ENCODE measurements at regions not wholly inside any gene's neighbourhood (a gene's known extent, or its start where the extent isn't known, plus 50 kb on each side); places are given as distances from the start of the nearest gene placed in this dataset.

DNA sequence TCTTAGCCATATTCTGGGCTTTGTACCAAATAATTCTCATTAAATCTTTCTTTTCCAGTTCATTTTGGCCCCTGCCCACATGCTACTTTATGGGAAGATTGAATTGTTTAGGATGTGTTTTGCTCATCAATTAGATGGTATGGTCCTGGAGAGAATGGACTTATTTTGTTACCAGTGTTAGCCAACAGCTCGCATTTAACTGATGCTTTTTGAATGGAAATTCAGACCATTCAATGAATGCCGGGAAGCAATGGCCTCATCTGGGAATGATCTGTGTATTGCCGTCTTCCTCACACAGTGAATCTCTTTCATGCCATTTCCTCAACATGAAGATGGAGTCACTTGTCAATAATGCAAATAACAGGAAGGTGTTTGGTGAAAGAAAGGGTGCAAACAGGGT is 370.6 kb upstream of the PIK3R1 start:
- TF ChIP-seq EZH2 (IDR thresholded peaks at IDR 0.05; ENCODE audit: borderline replicate concordance) = no peak
- TF ChIP-seq, protein P1, sequence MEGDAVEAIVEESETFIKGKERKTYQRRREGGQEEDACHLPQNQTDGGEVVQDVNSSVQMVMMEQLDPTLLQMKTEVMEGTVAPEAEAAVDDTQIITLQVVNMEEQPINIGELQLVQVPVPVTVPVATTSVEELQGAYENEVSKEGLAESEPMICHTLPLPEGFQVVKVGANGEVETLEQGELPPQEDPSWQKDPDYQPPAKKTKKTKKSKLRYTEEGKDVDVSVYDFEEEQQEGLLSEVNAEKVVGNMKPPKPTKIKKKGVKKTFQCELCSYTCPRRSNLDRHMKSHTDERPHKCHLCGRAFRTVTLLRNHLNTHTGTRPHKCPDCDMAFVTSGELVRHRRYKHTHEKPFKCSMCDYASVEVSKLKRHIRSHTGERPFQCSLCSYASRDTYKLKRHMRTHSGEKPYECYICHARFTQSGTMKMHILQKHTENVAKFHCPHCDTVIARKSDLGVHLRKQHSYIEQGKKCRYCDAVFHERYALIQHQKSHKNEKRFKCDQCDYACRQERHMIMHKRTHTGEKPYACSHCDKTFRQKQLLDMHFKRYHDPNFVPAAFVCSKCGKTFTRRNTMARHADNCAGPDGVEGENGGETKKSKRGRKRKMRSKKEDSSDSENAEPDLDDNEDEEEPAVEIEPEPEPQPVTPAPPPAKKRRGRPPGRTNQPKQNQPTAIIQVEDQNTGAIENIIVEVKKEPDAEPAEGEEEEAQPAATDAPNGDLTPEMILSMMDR (IDR thresholded peaks at IDR 0.05; ENCODE audit: poor library complexity) = no peak

Data from hepatocyte (in vitro differentiated cells).